DND-41 (cell line): ENCODE measurements at regions not wholly inside any gene's neighbourhood (a gene's known extent, or its start where the extent isn't known, plus 50 kb on each side); places are given as distances from the start of the nearest gene placed in this dataset.

Experiments
- CTCF ChIP-seq: IDR thresholded peaks from 2 replicates; pipeline ENCODE4 v1.5.1; 2012; ENCODE audit warnings: borderline replicate concordance, low read length, moderate library complexity, mild to moderate bottlenecking; ENCODE audit not compliant: poor library complexity, severe bottlenecking; ENCODE audit errors: extremely low read depth
- EZH2 ChIP-seq: IDR thresholded peaks from 3 replicates; pipeline ENCODE4 v1.6.1; 2012; ENCODE audit warnings: borderline replicate concordance, low read depth, mild to moderate bottlenecking, moderate library complexity, low read length, inconsistent platforms; ENCODE audit not compliant: severe bottlenecking

GRCh38 chr3:182111967-182112366, 400.2 kb downstream of the SOX2 start:
- TF ChIP-seq EZH2 (no peak), CTCF (no peak)
